Gastroesophageal sphincter (tissue), 3 donors: ENCODE measurements at regions not wholly inside any gene's neighbourhood (a gene's known extent, or its start where the extent isn't known, plus 50 kb on each side); places are given as distances from the start of the nearest gene placed in this dataset.

Source experiments
- POLR2AphosphoS5 ChIP-seq: sonication (generic); formaldehyde crosslinking; IDR thresholded peaks from one replicate; pipeline ENCODE4 v1.6.1; 2017; ENCODE audit warnings: antibody characterized with exemption
- TF ChIP-seq, protein P1 (sequence below), 4 experiments: fragments of 200-600 bp in 2 of 4; fragments of 450-650 bp in 2 of 4; sonication (generic) in 1 of 4; IDR thresholded peaks; one replicate each; pipeline ENCODE4 v1.5.1; 2017 to 2019; ENCODE audit warnings: antibody characterized with exemption in 4 of 4, mild to moderate bottlenecking in 2 of 4, moderate library complexity in 2 of 4

GRCh38 chr3:102378216-102378615, 56.6 kb upstream of the ZPLD1 start:
- TF ChIP-seq, protein P1, sequence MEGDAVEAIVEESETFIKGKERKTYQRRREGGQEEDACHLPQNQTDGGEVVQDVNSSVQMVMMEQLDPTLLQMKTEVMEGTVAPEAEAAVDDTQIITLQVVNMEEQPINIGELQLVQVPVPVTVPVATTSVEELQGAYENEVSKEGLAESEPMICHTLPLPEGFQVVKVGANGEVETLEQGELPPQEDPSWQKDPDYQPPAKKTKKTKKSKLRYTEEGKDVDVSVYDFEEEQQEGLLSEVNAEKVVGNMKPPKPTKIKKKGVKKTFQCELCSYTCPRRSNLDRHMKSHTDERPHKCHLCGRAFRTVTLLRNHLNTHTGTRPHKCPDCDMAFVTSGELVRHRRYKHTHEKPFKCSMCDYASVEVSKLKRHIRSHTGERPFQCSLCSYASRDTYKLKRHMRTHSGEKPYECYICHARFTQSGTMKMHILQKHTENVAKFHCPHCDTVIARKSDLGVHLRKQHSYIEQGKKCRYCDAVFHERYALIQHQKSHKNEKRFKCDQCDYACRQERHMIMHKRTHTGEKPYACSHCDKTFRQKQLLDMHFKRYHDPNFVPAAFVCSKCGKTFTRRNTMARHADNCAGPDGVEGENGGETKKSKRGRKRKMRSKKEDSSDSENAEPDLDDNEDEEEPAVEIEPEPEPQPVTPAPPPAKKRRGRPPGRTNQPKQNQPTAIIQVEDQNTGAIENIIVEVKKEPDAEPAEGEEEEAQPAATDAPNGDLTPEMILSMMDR (IDR thresholded peaks at IDR 0.05) = no peak
- TF ChIP-seq POLR2AphosphoS5 = no peak
